GM12874 (cell line): ENCODE measurements at regions not wholly inside any gene's neighbourhood (a gene's known extent, or its start where the extent isn't known, plus 50 kb on each side); places are given as distances from the start of the nearest gene placed in this dataset.

Source experiments
- CTCF ChIP-seq: IDR thresholded peaks from 2 replicates; pipeline ENCODE4 v1.5.1; 2011; ENCODE audit warnings: low read depth, mild to moderate bottlenecking, control low read depth, low read length, moderate library complexity; ENCODE audit not compliant: insufficient read depth

DNA sequence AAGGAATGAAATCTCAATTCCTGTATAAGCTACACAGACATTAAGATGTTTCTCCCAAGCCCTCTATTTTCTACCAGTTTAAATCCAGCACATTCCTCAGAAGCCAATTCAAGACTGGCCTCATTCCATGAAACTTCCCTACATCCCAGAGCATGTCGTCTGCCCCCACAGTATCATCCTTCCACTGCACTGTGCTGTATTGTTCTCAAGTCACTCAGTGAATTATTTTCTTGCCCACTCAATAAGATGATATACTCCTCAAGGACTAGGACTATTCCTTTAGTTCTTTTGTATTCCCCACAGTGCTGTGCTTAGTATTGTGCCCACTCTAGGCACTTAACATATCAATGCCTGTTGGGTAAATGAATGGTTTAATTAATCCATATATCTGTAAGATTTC, 203.1 kb upstream of the BLID start:
- TF ChIP-seq CTCF = no peak

DNA sequence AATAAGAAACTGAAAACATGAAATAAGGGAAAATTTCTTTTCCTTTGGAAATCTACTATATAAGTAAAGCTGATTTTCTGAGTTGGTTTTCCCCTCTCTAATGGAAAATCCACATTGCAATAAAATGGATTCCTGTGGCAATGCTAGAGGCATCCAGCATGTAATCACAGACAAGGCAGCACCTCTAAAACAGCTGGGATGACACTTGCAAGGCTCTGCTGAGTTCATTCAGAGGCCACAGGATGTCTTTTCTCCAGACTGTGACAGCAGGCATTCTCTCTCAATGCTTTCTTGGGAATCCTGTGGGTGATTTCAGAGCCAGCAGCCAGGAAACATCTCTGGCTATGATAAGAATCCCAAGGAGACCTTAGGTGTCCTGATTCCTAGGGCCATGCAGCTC, 201.3 kb upstream of the BLID start:
- no peak for TF ChIP-seq CTCF

DNA sequence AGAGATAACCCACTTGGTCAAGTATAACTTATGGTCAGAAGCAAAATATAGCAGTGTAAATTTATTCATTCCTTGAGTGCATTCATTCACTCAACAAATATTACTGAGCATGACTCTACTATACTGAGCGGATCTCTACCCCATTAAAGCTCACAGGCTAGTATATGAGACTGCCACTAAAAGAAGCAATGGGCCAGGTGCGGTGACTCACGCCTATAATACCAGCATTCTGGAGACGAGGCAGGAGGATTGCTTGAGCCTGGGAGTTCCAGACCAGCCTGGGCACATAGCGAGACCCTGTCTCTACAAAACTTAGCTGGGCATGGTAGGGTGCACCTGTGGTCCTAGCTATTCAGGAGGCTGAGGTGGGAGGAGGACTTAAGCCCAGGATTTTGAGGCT, 197.6 kb upstream of the BLID start:
- TF ChIP-seq CTCF = no peak

- TF ChIP-seq CTCF = no peak
Observed at GRCh38 chr11:122311216-122311755, 195.3 kb upstream of the BLID start.

GRCh38 chr11:122310766-122311165, 194.8 kb upstream of the BLID start:
- no peak for TF ChIP-seq CTCF

- no peak for TF ChIP-seq CTCF
Observed at GRCh38 chr11:122309262-122309925, 193.4 kb upstream of the BLID start.

GRCh38 chr11:122308226-122308625, 192.2 kb upstream of the BLID start:
- TF ChIP-seq CTCF = no peak
